Spleen (tissue), 11 donors: ENCODE measurements at regions not wholly inside any gene's neighbourhood (a gene's known extent, or its start where the extent isn't known, plus 50 kb on each side); places are given as distances from the start of the nearest gene placed in this dataset.

ENCODE experiments used
- DNase-seq: peaks from one replicate; pipeline ENCODE4 v3.0.0-alpha.2; 2020
- H3K27ac ChIP-seq, 8 donors: fragments of 200-600 bp; sonication (generic) in 7 of 8; 1 replicate in 4 of 8; 2 replicates in 4 of 8; pipeline versions ENCODE4 v1.5.0 to v1.8.0; 2016 to 2021; ENCODE audit warnings: inconsistent platforms in 4 of 8, mild to moderate bottlenecking in 4 of 8, moderate library complexity in 1 of 8
- H3K27me3 ChIP-seq, 7 donors: fragments of 200-600 bp; sonication (generic) in 6 of 7; replicated peaks in 1 of 7; 1 replicate in 4 of 7; 2 replicates in 3 of 7; pipeline versions ENCODE4 v1.5.0 to v1.8.0; 2016 to 2021; ENCODE audit warnings: inconsistent platforms in 3 of 7, mild to moderate bottlenecking in 1 of 7
- H3K36me3 ChIP-seq, 6 donors: fragments of 200-600 bp; sonication (generic) in 5 of 6; 1 replicate in 4 of 6; 2 replicates in 2 of 6; pipeline versions ENCODE4 v1.5.0 to v1.8.0; 2016 to 2021; ENCODE audit warnings: inconsistent platforms in 2 of 6
- H3K4me1 ChIP-seq, 6 donors: fragments of 200-600 bp; sonication (generic) in 5 of 6; 1 replicate in 3 of 6; 2 replicates in 3 of 6; pipeline versions ENCODE4 v1.5.0 to v1.8.0; 2016 to 2021; ENCODE audit warnings: inconsistent platforms in 3 of 6
- H3K4me3 ChIP-seq, 8 donors: fragments of 200-600 bp; sonication (generic) in 7 of 8; 1 replicate in 4 of 8; 2 replicates in 4 of 8; pipeline versions ENCODE4 v1.5.0 to v1.8.0; 2016 to 2021; ENCODE audit warnings: inconsistent platforms in 4 of 8, mild to moderate bottlenecking in 4 of 8, moderate library complexity in 2 of 8
- H3K9me3 ChIP-seq, 8 donors: fragments of 200-600 bp; sonication (generic) in 7 of 8; 1 replicate in 4 of 8; 2 replicates in 4 of 8; pipeline versions ENCODE4 v1.5.0 to v1.8.0; 2016 to 2021; ENCODE audit warnings: inconsistent platforms in 4 of 8
- CTCF ChIP-seq, 11 experiments: fragments of 200-600 bp in 7 of 11; fragments of 450-650 bp in 4 of 11; sonication (generic) in 4 of 11; IDR thresholded peaks in 8 of 11; conservative IDR thresholded peaks in 3 of 11; 1 replicate in 7 of 11; 2 replicates in 4 of 11; pipeline versions ENCODE4 v1.4.0 to v1.8.0; 2016 to 2021; ENCODE audit warnings: antibody characterized with exemption in 11 of 11, inconsistent platforms in 4 of 11, mild to moderate bottlenecking in 1 of 11
- POLR2A ChIP-seq, 3 donors: fragments of 450-650 bp; IDR thresholded peaks; one replicate each; pipeline ENCODE4 v1.5.1; 2017; ENCODE audit warnings: antibody characterized with exemption in 3 of 3, mild to moderate bottlenecking in 1 of 3
- POLR2AphosphoS5 ChIP-seq, 3 donors: sonication (generic); formaldehyde crosslinking; IDR thresholded peaks; one replicate each; pipeline ENCODE4 v1.5.1; 2017; ENCODE audit warnings: antibody characterized with exemption in 3 of 3
- WGBS, 5 donors: extraction: QIAGEN DNeasy Blood & Tissue Kit in 3 of 5; methylation state at CpG; one replicate each; pipeline versions ENCODE4 v1.1.5 to v1.1.7; 2013 to 2018; 5-methylcytosine and 5-hydroxymethylcytosine counted together
- intact Hi-C: fragments of 100-400 bp; cut with DNase I; formaldehyde crosslinking; loops from one replicate; pipeline ENCODE4 v1.15.0; 2023; ENCODE audit warnings: low total_unique reads
- donor health status: healthy with polysubstance abuse.
- donor health status: DM: no; HTN: no; CAD: no; lungs with moderate emphysema.
- donor health status: DM: no; HTN: no; CAD: no.
- donor health status: Bipolar disorder and iron deficiency.
- donor health status: healthy.
- donor health status: DM: no; HTN: no; CAD: no.
- donor health status: DM: yes; HTN: yes; CAD: no.

DNA sequence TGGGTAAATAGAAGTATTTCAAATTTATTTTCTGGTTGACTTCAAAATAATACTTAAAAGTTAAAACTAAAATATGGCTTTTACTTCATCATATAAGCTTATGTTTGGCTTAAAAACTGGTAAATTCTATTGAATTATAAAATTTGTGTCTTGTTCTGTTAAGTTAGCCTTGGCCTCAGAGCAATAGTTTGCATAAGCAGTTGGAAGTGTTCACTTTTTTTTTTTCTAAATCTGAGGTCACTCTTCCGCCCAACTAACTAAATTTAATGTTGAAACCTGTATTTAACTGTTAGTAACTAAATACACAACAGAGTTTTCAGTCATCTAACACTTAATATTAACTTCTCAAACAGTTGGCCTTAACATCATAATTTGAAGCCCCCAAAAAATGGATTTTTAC lies 871.7 kb upstream of the ADAMTS5 start:
- H3K4me1 ChIP-seq: no peaks in the 10 kb centered on the region
- 64 to 85% (median 76%) methylated on average over 1 of the region's 1 CpG for WGBS, 5 donors
- no peak for DNase-seq
- TF ChIP-seq CTCF (IDR thresholded peaks at IDR 0.05 in 8 of 11, conservative IDR thresholded peaks at IDR 0.05 in 3 of 11): no peak
- TF ChIP-seq POLR2AphosphoS5 (IDR thresholded peaks at IDR 0.05): no peak
- no peak for TF ChIP-seq POLR2A (IDR thresholded peaks at IDR 0.05)
- H3K27me3 ChIP-seq: no peaks in the 10 kb centered on the region
- peaks cover 0 to 13% (median 5%) of the 10 kb centered on the region in 8 donors for H3K9me3 ChIP-seq
- no peak overlapping the region for H3K27ac ChIP-seq
- H3K36me3 ChIP-seq: no peaks in the 10 kb centered on the region
- no peak overlapping the region for H3K4me3 ChIP-seq
- intact Hi-C loops: no loop called here

- WGBS, 5 donors: 65 to 84% (median 69%) methylated on average over 1 of the region's 1 CpG
- no peak overlapping the region for H3K4me3 ChIP-seq
- no peaks in the 10 kb centered on the region for H3K27me3 ChIP-seq
- TF ChIP-seq POLR2AphosphoS5 (IDR thresholded peaks at IDR 0.05) (no peak), CTCF (IDR thresholded peaks at IDR 0.05 in 8 of 11, conservative IDR thresholded peaks at IDR 0.05 in 3 of 11) (no peak), POLR2A (IDR thresholded peaks at IDR 0.05) (no peak)
- no peak for DNase-seq
- H3K27ac ChIP-seq: no peak overlapping the region
- peaks cover 0 to 13% (median 5%) of the 10 kb centered on the region in 8 donors for H3K9me3 ChIP-seq
- H3K4me1 ChIP-seq: no peaks in the 10 kb centered on the region
- intact Hi-C loops: no loop called here
- H3K36me3 ChIP-seq: no peaks in the 10 kb centered on the region
Observed at GRCh38 chr21:27837936-27838335, 871.0 kb upstream of the ADAMTS5 start.

- no peaks in the 10 kb centered on the region for H3K27me3 ChIP-seq
- DNase-seq: no peak
Observed at GRCh38 chr21:27833298-27833697, 866.4 kb upstream of the ADAMTS5 start.

More at GRCh38 chr21:27833298-27833697, 866.4 kb upstream of the ADAMTS5 start:
- H3K4me1 ChIP-seq: no peaks in the 10 kb centered on the region
- no peaks in the 10 kb centered on the region for H3K36me3 ChIP-seq
- 56 to 67% (median 64%) methylated on average over 3 of the region's 3 CpGs for WGBS, 5 donors
- H3K4me3 ChIP-seq: no peak overlapping the region
- TF ChIP-seq POLR2AphosphoS5 (IDR thresholded peaks at IDR 0.05) (no peak), CTCF (IDR thresholded peaks at IDR 0.05 in 8 of 11, conservative IDR thresholded peaks at IDR 0.05 in 3 of 11) (no peak), POLR2A (IDR thresholded peaks at IDR 0.05) (no peak)
- H3K27ac ChIP-seq: no peak overlapping the region
- intact Hi-C loops: no loop called here
- H3K9me3 ChIP-seq: peaks cover 0 to 13% (median 2%) of the 10 kb centered on the region in 8 donors
